HG03064 (cell line): ENCODE measurements at regions not wholly inside any gene's neighbourhood (a gene's known extent, or its start where the extent isn't known, plus 50 kb on each side); places are given as distances from the start of the nearest gene placed in this dataset.
"Not testable (repeated sequence)": the region's sequence is repeated elsewhere in the genome, so short reads cannot be mapped to it uniquely, and the experiment has no call there.

Experiments used
- ATAC-seq: cut with Tn5 transposase; IDR thresholded peaks from one replicate; pipeline ENCODE4 v1.9.1; 2021; ENCODE audit warnings: low read depth; ENCODE audit not compliant: unreplicated experiment

DNA sequence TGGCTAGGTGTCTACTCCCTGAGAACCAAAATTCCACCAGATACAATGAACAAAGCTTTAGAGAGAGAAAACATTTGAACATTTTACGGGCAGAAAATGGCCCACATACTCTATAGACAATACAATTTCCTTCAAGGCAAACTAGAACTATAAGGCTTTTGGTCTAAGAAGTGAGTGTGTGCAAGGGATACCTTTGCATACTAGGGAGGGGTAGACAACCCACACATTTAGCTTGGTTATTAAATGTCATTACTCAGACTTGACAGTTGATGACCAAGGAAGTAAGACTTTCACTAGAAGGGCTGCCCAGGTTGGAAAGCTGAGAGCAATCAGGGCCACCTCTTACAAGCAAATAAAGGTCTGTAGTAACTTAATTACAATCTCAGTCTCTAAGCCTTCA is 64.0 kb upstream of the PLEKHM1 start:
- not testable (repeated sequence) for ATAC-seq

DNA sequence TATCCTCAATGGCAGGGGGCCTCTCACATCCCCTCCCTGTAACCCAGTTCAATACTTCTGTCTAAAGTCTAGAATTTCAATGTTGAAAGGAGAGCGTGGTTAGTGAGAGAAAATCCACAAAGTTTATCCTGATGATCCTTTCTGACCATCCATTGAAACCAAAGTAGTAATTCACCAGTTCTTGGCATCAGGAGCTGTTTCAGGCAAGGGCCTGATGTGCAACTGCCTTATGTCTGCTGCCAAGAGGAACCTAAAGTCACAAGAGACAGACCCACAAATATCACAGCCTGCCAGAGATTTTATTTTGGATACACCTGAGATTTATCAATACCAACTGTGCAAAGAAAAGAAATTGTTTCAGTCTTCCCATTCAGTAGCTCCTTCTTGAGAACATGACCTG is 68.3 kb upstream of the PLEKHM1 start:
- ATAC-seq = not testable (repeated sequence)

DNA sequence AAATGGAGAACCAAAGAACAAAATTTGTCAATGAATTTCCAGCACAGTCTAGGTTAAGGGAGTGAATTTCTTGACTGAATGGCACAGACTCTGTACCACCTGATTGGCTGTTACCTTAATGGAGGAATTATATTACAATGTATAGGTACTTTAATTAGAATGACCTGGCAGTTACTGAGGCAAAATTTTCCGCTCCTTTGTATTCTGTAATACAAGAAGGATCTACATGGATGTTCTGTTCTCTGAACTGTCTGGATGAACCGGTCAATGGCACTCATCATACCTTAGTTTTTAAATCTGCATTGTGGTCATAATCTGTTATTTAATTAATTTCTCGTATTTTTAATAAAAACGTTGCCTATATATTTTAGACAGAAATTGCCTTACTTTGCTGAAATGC is 72.3 kb upstream of the PLEKHM1 start:
- not testable (repeated sequence) for ATAC-seq

DNA sequence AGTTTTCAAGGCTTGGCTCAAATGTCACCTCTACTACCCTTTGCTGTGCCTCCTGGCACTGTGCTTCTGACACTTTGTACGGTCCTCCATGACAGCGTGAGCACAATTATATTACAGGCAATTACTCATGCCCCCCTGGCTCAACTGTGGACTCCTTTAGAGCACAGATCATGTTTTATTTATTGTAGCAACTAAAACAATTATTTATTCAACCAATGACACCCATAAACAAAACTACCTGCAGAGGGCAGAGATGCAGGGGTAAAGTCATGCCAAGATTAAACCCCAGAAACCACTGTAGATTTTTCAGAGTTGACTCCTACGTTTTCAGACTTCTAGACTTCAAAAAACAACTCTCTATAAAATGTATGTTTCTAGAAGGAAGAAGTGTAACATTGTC is 72.8 kb upstream of the PLEKHM1 start:
- not testable (repeated sequence) for ATAC-seq

DNA sequence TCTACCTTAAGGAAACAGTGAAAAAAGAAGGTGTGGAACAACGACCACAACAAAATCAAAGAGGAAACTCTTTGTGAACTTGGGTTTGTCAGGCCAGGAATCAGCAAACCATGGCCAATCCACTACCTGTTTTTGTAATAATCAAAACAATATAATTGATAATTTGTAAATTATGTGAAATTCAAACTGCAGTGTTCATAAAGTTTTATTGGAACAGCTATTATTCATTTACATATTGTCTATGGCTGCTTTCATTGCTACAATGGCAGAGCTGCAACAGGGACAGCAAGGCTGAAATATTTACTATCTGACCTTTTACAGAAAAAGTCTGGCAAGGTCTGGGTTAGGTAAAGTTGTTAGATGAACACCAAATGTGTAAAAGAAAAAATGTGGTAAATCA is 77.8 kb upstream of the PLEKHM1 start:
- ATAC-seq = not testable (repeated sequence)

DNA sequence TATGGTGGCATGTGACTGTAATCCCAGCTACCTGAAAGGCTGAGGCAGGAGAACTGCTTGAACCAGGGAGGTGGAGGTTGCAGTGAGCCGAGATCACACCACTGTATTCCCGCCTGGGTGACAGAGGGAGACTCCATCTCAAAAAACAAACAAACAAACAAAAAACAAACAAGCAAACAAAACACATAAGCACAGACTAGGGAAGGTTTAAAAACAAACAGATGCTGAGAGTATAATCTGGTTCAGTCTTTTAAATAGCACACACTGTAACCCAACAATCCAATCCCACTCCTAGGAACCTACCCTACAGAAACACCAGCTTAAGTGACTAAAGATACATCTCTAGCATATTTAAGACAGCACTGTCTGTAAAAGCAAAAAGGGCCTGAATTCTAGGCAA is 82.8 kb upstream of the PLEKHM1 start:
- ATAC-seq = not testable (repeated sequence)

DNA sequence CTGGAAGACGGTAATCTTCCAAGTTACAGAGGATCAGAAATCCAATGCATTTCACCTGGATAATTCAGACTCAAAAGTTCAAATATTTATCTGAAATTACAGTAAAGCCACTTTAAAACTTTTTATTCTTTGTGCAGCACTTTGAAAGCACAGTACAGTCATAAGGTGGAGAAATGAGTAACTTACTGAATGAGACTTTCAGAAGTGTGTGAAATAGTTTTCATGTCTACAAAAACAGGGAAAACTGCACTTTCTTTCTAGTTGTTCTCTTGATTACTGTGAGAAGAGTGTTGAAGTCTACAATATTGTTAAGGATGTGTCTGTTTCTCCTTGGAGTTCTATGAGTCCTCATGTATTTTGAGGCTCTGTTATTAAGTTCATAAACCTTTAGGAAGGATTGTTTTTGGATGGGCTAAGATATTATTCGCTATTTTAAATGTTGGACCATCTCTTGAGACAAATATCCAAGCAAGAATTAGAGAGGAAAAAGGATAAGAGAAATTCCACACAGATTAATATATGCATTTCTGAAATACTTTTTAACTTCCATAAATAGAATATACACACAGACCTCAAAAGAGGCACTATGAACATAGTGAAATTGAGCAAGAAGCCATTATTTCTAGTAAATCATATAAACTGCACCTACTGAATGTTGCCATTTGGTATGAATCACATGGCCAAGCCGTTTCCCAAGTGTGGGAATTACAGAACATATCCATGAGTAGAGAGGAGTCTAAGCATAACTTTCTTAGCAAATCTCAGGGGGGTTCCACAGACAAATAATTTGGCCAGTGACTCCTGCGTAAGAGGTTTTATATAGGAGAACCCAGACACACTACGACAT is 83.6 kb upstream of the PLEKHM1 start:
- ATAC-seq = no peak

DNA sequence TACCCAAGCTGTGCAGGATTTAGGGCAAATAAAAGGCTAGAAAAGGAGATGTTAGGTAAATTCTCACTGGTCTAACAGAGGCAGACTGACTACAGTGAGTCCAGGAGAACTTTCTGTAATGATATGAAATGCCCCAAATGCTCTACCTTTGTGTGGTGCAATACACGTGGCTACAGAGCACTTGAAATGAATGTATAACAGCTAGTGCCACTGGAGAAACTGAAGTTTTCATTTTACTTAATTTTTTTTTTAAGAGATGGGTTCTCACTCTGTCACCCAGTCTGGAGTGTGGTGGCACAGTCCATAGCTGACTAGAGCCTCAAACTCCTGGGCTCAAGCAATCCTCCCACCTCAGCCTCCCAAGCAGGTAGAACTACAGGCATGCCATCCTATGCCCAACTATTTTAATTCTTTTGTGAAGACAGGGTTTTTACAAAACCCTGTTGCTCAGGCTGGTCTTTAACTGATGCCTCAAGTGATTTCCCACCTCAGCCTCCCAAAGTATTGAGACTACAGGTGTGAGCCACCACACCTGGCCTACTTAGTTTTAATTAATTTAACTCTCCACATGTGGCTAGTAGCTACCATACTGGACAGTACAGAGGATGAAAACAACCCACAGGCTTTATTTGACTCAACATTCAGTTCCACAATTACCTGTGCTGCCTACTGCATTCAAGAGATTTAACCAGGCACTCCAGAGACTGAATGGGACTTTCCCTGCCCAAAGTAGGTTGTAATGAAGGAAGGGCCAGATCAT is 84.8 kb upstream of the PLEKHM1 start:
- no peak for ATAC-seq

DNA sequence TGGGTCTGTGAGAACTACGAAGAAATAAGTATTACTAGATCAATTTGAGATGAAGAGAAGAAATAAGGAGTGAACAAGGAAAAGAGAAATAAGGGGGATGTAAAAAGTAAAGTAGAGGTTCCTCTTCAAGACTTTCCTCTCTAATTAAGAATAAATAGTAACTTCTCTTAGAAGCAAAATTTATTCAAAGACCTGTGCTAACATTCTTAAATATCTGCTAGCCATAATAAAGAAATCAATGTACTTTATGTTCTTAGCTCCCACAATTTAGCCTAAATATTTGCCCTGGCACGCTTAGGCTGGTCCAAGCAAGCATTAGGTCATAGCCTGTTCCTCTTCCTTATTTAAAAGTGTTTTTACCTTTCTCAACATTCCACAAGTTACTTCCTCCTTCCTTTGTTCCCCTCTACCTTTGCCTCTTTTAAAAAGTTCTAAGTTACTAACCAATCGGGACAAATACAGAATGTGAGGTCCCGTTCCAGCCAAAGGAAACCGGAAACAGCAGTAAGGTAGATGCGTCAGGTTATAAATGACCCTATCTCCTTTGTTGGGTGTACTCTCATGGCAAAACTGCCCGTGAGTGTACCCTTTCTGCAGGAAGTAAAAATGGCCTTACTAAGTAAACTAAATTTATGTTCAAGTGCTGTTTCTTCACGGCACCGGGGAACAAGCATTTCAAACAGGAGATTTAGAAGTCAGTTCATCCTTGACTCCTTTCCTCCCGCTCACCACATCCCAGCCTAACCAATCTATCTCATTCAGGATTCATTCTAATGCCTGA is 86.2 kb upstream of the PLEKHM1 start:
- ATAC-seq = not testable (repeated sequence)

DNA sequence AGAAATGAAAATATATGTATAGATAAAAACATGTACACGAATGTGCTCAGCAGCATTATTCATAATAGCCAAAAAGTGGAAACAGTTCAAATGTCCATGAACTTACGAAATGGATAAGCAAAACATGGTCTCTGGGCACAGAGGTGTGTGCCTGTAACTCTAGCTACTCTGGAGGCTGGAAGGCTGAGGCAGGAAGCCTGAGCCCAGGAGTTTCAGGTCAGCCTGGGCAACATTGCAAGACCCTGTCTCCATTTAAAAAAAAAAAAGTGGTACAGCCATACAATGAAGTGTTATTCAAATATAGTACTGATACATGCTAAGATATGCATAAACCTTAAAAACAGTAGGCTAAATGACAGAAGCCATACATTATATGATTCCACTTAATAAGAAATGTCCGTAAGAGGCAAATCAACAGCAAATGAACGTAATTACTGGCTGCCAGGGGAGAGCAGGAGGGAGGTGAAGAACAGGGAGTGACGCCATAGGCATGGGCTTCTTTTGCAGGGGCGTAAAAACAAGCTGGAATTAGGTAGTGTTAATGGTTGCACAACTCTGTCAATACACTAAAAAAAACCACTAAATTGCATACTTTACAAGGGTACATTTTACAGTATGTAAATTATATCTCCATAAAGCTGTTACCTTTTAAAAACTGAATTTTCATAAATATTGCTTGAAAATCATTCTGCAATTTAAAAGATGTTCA is 87.2 kb upstream of the PLEKHM1 start:
- no peak for ATAC-seq

DNA sequence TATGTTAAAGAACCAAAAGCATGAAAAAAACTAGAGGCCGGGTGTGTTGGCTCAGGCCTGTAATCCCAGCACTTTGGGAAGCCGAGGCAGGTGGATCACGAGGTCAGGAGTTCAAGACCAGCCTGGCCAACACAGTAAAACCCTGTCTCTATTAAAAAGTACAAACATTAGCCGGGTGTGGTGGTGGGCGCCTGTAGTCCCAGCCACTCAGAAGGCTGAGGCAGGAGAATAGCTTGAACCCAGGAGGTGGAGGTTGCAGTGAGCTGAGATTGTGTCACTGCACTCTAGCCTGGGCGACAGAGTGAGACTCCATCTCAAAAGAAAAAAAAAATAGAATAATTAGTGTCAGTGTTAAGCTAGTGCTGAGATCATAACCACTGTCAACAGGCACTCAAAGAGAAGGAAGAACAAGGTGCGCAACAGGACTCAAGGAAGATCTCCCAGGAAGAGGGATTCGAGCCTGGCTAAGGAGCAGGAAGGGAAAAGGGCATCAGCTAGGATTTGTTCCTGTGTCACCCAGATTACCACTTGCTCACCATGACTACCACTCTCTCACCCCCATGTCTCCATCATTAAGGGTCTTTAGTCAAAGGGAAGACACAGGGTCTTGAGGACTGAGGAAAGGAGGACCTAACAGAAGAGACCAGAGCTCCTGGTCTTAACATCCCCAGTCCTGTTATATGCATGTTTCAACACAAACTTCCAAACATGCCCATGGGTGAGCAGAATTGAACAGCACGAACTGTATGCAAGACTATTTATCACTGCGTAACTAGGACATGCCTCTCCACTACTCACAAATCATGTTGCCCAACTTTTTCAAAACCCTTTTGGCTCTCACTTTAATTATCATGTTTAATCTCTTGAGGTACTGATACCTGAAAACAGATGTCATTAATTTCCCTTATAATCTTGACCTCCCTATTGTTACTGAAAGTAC is 88.3 kb upstream of the PLEKHM1 start:
- ATAC-seq = no peak

DNA sequence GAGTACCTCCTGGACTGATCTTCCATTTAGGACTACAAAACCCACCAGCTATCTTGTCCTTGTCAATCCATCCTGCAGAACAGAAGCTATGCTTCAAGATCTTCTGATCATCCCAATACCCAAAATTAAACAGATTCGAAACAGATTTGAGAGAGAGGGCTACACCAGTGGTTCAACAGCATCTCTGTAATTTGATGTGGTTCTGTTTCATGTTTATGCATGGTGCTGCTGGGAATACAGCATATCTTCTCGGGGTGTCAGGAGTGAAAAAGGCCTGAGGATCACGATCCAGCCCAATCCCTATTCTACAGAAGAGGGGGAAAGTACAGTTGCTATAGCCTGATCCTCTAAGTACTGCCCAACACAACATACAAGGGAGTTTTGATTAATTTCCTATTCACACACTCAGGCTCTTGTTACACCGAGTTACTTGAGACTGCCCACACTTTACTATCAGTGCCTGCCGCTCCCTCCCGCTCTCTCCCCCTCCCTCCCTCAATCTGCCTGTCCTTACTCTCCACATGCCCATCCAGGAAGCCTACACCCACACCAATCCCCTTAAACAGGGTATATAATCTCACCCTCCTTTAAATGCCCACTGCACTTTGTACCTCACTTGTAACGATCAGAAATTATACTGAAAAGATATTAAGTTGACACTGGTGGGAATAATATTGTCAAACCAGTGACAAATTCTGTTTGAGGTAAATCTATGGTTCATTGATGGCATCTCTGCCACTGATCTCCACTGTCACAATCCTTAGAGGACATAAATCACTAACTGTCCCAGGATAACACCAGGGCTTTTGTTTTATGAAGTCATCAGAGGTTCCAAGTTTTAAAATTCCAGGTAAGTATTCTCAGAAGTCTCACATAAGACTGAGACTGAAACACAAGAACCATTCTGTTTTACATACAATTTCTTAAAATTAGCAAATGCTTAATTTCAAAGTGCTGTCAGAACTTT is 89.3 kb upstream of the PLEKHM1 start:
- no peak for ATAC-seq

DNA sequence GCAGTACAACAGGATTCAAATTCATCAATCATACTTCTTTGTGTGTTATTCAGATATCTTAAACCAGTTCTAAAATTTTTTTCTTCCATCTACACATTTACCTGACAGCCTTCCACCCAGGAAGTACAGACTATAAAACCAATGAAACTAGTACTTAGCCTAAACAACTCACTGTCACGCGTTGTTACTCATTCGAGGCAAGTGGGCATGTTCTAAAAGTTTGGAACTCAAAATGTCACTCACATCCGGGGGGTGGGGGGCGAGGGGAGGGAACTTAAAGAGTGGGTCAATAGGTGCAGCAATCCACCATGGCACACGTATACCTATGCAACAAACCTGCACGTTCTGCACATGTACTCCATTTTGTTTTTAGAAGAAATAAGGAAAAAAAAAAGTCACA is 90.4 kb upstream of the PLEKHM1 start:
- ATAC-seq = no peak

DNA sequence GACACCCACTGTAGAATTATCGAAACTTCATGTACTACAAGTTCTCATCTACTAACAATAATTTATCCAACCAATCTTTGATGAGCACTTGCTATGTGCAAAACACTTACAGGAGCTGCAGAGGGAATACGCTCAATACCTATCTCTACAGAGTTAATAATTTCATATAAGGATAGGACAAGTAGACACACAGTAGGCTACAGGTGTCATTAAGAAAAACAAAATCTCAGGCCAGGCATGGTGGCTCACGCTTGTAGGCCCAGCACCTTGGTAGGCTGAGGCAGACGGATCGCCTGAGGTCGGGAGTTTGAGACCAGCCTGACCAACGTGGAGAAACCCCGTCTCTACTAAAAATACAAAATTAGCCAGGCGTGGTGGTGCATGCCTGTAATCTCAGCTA is 91.3 kb upstream of the PLEKHM1 start:
- no peak for ATAC-seq

DNA sequence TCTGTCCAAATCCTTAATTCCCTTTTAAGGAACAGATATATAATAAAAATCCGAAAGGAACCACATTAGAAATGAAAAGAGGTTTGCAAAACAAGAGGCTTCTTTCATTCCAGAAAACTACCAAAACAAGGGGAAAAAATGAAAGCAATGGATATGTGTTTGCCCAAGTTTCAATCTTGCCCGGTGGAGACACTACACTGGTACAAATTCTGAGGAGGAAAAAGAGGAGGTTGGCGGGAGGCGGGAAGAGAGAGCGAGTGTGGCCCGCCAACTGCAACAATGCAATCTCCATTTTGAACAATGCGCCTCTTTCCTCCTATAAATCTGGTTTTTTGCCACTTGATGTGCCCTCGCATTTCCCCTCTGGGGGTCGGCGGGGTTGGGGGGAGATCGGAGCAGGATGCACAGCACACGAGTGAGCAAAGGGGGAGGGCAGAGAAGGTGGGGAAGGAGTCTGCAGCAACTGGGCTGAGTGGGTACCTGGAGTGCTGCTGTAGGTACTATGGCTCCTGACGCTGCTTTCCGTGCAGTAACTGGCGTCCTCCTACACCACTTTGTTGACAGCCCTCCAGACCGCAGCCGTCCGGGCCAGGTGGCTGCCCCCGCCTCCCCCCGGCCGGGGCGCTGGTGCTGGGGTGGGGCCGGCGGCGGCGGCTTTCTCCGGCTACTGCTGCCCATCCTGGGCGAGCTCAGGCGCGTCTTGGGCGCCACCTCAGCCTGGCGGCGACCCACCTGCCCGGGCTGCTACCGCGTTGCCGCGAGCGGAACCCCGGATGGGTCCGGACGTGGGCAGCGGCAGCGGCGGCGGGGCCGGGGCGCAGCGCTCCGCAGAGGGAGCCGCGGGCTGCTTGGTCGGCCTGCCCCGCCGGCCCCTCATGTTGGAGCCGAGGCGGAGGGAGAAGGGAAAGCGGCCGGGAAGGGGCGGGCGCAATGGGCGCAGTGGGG is 93.8 kb upstream of the PLEKHM1 start:
- ATAC-seq = peak; percentile 42

DNA sequence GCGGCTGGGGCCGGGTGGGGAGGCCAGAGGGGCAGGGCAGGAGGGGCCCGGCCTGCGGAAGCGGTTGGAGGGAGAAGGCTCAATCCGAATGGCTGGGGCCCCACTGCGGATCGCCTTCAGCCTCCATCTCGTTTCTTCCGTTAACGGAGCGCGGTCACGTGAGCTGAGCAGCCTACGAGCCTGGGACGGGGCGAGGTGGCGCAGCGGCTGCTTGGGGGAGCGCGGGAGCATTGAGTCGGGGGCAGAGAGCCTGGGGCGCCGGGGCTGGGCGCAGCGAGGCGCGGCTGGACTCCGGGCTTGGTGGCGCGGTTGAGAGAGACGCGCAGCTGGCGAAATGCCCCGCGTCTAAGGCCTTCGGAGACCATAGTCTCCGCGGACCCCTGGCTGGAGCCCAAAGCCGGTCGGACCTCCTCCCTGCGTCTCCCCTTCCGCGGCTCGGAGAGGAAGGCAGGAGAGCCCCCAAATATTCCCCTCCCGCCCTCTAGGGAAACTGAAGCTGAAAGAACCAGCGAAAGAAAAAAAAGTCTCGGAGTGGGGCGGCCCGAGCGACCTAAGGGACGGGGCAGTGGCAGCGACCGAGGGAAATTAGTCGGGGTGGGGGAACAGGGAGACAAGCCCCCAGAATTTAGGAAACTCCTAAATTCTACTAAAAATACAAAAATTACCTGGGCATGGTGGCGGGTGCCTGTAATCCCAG is 94.7 kb upstream of the PLEKHM1 start:
- ATAC-seq = peak; percentile 58
